Mononuclear cell (primary cell): ENCODE measurements at regions not wholly inside any gene's neighbourhood (a gene's known extent, or its start where the extent isn't known, plus 50 kb on each side); places are given as distances from the start of the nearest gene placed in this dataset.
A peak's percentile ranks its signal among the peaks of the same experiment; 100 is the strongest.

Experiments used
- H3K27me3 ChIP-seq: 2 replicates; pipeline ENCODE4 v1.6.0; 2011; ENCODE audit warnings: low read length, control low read depth; ENCODE audit not compliant: insufficient read depth
- H3K4me1 ChIP-seq: 2 replicates; pipeline ENCODE4 v1.5.1; 2011; ENCODE audit warnings: mild to moderate bottlenecking, low read length, control low read depth; ENCODE audit not compliant: insufficient read depth
- H3K4me3 ChIP-seq: 2 replicates; pipeline ENCODE4 v1.5.1; 2011; ENCODE audit warnings: mild to moderate bottlenecking, low read length, moderate library complexity
- H3K9me3 ChIP-seq: 2 replicates; pipeline ENCODE4 v1.5.1; 2011; ENCODE audit warnings: low read depth, mild to moderate bottlenecking, control low read depth, low read length

DNA sequence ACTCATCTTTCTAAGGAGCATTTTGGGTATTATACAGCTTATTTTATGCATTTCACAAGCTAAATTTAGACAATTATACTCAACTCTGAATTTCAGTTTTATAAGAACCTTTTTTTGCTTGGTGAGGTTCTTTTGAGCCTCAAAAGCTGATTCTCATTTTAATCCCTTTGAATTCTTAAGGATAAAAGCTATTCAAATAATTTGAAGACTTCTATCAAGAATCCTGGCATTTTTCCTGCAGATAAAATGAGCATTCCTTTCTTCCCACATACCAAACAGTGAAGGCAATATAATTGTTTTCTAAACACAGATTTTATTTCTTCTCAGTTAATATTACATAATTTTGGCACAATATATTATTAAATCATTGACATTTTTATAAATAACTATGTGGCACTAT, 118.4 kb upstream of the GPM6A start:
- no peak overlapping the region for H3K4me3 ChIP-seq
- no peaks in the 10 kb centered on the region for H3K4me1 ChIP-seq
- no peaks in the 10 kb centered on the region for H3K27me3 ChIP-seq
- no peaks in the 10 kb centered on the region for H3K9me3 ChIP-seq

- H3K27me3 ChIP-seq = no peaks in the 10 kb centered on the region
- H3K4me3 ChIP-seq = no peak overlapping the region
- no peaks in the 10 kb centered on the region for H3K9me3 ChIP-seq
- H3K4me1 ChIP-seq = no peaks in the 10 kb centered on the region
These were observed 120.1 kb upstream of the GPM6A start for GRCh38 chr4:175932116-175932515.

- Histone ChIP-seq H3K4me3 (no peak overlapping the region), H3K27me3 (no peaks in the 10 kb centered on the region), H3K9me3 (no peaks in the 10 kb centered on the region), H3K4me1 (no peaks in the 10 kb centered on the region)
These were observed 122.4 kb upstream of the GPM6A start for GRCh38 chr4:175934506-175934905.

DNA sequence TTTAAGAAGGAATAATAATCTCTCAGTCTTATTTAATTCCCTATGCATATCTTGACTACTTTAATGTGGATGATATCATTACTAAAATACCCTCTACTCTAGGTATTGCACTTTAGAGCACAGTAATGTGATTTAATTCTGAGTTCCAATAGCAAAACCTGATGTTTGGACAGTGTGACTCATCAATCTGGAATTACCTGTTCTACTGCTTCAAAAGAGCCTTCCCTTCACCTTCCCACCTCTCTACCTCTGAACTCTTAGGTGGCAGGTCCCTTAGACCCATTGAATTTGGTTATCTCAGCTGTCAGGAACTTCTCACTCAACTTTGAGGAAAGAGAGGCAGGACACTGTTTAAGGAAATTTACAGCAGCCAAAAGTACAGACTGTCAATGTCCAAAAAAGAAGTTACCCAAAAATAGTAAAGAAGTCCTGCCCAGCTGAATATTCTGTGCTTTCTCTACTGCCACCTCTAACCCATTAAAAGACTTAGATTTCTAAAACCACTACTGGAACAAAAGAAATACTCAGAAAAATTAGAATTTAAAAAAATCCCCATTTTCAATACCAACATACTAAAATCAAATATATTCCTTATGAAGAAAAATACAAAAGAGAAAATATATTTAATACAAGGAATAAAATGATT, 123.1 kb upstream of the GPM6A start:
- Histone ChIP-seq H3K9me3 (no peaks in the 10 kb centered on the region), H3K4me1 (no peaks in the 10 kb centered on the region), H3K27me3 (no peaks in the 10 kb centered on the region), H3K4me3 (no peak overlapping the region)

DNA sequence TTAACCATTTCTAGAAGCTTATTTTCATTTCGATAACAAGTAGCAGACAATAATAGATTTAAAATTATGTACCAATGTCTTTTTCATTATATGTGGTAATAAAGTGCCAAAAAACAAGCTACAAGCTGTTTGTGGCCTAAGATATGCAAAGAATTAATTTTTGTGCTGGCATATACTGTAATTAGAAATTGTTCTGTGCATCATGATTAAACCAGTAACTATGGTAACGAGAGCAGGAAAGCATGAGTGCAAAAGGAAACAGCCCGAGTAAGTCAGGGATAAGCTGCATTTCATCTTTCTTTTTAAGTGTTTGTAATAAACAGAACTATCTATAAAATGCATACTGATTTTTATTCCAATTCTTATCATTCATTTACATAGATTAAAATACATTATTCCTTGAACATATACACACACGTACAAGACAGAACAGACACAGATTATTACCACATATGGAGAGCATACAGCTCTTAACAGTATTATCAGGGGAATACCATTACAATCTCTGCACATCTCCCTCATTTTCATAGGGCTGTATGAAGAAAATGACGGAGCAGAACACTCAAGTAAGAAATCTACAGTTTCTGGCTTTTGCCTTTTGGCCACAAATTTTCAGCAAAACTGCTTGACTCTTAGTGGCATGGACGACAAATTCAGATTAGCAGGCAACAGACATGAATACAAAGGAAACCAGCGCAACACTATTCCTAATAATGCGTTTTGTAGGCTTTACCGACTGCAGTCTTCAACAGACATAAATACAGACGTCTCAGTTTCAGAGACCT, 121.3 kb upstream of the WDR17 start:
- Histone ChIP-seq H3K9me3 (no peaks in the 10 kb centered on the region), H3K4me3 (no peak overlapping the region), H3K27me3 (no peaks in the 10 kb centered on the region), H3K4me1 (peaks cover 5% of the 10 kb centered on the region)

DNA sequence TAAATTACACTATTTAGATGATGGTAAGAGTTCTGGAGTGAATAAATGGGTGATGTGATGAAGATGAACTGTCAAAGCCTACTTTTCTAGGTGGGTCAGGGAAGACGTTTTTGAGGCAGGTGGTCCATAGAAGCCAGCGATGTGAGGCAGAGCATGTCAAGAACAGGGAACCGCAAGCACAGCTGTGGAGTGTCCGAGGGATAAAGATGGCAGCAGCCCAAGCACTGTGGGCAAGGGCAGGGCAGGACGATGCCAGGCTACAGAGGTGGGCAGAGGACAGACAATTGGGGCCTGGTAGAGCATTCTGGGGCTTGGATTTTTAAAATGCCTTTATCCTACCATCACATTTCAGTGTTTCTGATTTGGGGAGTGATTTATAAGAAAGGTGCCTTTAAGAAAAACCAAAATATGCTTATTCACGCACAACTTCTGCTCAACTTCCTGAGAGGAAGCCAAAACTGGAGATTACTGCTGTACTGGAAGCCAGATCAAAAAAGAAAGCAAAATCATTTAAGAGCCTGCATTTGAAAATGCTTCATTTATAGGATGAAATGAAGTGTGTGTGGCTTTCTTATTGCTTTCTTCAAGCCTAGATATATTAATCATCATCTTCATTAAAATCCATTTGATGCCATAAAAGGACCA, 119.0 kb upstream of the WDR17 start:
- Histone ChIP-seq H3K4me3 (peak overlapping the region; percentile 30), H3K4me1 (peaks cover 5% of the 10 kb centered on the region), H3K27me3 (no peaks in the 10 kb centered on the region), H3K9me3 (no peaks in the 10 kb centered on the region)

- peak overlapping the region; percentile 30 for H3K4me3 ChIP-seq
- H3K9me3 ChIP-seq = no peaks in the 10 kb centered on the region
- peaks cover 5% of the 10 kb centered on the region for H3K4me1 ChIP-seq
- no peaks in the 10 kb centered on the region for H3K27me3 ChIP-seq
These were observed 118.4 kb upstream of the WDR17 start for GRCh38 chr4:175947117-175947722.

- peaks cover under 1% of the 10 kb centered on the region for H3K4me1 ChIP-seq
- no peaks in the 10 kb centered on the region for H3K9me3 ChIP-seq
- no peak overlapping the region for H3K4me3 ChIP-seq
- no peaks in the 10 kb centered on the region for H3K27me3 ChIP-seq
These were observed 113.8 kb upstream of the WDR17 start for GRCh38 chr4:175951794-175952193.

DNA sequence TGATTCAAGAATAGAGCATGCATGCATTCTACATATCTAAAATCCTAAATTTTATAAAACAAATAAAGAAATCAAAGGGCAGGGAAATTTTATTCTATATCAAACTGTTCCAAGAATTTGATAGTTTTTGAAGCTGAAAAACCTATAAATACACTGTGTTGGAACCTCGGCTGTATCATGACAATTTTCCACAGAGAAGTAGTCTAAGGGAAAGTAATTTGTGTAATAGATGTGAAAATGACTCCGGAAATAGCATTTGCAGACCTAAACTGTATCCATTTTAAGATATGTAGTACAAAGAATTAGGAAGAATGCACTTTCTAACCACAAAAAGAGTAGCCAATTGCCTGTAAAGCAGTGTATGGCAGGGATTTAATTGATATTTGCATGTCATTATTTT, 112.5 kb upstream of the WDR17 start:
- no peaks in the 10 kb centered on the region for H3K9me3 ChIP-seq
- no peaks in the 10 kb centered on the region for H3K4me1 ChIP-seq
- no peaks in the 10 kb centered on the region for H3K27me3 ChIP-seq
- H3K4me3 ChIP-seq = no peak overlapping the region

DNA sequence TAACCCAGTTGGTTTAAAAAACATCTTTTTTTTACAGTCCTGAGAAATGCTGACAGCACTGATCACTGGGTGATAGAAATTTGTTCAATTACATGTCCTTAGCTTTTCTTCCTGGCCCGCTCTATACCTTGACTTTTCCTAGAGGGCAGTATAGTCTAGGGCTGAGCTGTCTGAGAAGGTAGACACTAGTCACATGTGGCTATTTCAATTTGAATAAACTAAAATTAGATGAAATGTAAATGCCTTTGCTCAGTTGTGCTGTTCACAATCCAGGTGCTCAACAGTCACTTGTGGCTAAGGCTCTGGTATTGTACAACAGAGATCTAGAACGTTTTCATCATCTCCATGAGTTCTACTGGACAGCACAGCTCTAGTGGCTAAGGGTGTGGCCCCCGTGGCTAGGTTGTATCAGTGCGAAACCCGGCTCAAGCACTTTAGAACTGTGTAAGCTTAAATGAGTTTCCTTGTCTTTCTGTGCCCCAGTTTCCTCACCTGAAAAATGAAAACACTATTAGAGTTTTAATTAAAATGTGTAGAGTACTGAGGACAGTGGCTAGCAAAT, 111.6 kb upstream of the WDR17 start:
- H3K4me1 ChIP-seq = no peaks in the 10 kb centered on the region
- H3K27me3 ChIP-seq = no peaks in the 10 kb centered on the region
- no peaks in the 10 kb centered on the region for H3K9me3 ChIP-seq
- no peak overlapping the region for H3K4me3 ChIP-seq

- H3K9me3 ChIP-seq = no peaks in the 10 kb centered on the region
- H3K27me3 ChIP-seq = no peaks in the 10 kb centered on the region
- H3K4me1 ChIP-seq = no peaks in the 10 kb centered on the region
- no peak overlapping the region for H3K4me3 ChIP-seq
These were observed 111.0 kb upstream of the WDR17 start for GRCh38 chr4:175954685-175955084.

GRCh38 chr4:175961604-175962003, 104.0 kb upstream of the WDR17 start:
- Histone ChIP-seq H3K27me3 (no peaks in the 10 kb centered on the region), H3K4me3 (no peak overlapping the region), H3K9me3 (peaks cover 6% of the 10 kb centered on the region), H3K4me1 (no peaks in the 10 kb centered on the region)

- Histone ChIP-seq H3K4me3 (no peak overlapping the region), H3K9me3 (peaks cover 11% of the 10 kb centered on the region)
These were observed 95.6 kb upstream of the WDR17 start for GRCh38 chr4:175970072-175970471.

GRCh38 chr4:175970724-175971123, 94.9 kb upstream of the WDR17 start:
- H3K27me3 ChIP-seq = no peaks in the 10 kb centered on the region
- H3K9me3 ChIP-seq = peaks cover 11% of the 10 kb centered on the region
- no peak overlapping the region for H3K4me3 ChIP-seq
- H3K4me1 ChIP-seq = no peaks in the 10 kb centered on the region

More at GRCh38 chr4:175970072-175970471, 95.6 kb upstream of the WDR17 start:
- Histone ChIP-seq H3K27me3 (no peaks in the 10 kb centered on the region), H3K4me1 (no peaks in the 10 kb centered on the region)
